DND-41 (cell line): ENCODE measurements at regions not wholly inside any gene's neighbourhood (a gene's known extent, or its start where the extent isn't known, plus 50 kb on each side); places are given as distances from the start of the nearest gene placed in this dataset.

Experiments
- CTCF ChIP-seq: IDR thresholded peaks from 2 replicates; pipeline ENCODE4 v1.5.1; 2012; ENCODE audit warnings: borderline replicate concordance, low read length, moderate library complexity, mild to moderate bottlenecking; ENCODE audit not compliant: poor library complexity, severe bottlenecking; ENCODE audit errors: extremely low read depth
- EZH2 ChIP-seq: IDR thresholded peaks from 3 replicates; pipeline ENCODE4 v1.6.1; 2012; ENCODE audit warnings: borderline replicate concordance, low read depth, mild to moderate bottlenecking, moderate library complexity, low read length, inconsistent platforms; ENCODE audit not compliant: severe bottlenecking

- no peak for TF ChIP-seq CTCF
- TF ChIP-seq EZH2: no peak
Measured at GRCh38 chr2:237207646-237208045, 122.0 kb downstream of the COPS8 start.
